ENCODE measurements at regions not wholly inside any gene's neighbourhood (a gene's known extent, or its start where the extent isn't known, plus 50 kb on each side); places are given as distances from the start of the nearest gene placed in this dataset.

DNA sequence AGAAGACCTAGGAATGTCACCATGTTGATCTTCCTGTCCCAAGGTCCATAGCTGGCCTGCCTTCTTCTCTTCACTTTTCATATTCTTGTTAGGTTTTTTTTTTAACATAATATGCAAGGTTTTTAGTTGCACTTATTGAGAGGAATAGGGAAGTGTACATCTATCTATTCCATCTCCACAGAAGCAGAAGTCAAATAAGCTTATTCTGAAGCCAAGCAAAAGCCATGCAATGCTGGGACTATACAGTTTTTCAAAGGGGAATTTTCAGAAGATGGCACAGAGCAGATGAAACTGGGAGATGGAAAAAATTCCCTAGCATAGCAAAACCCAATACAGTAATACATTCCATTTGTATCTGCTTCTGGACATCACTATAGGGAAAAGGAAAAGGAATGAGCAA, 447.6 kb downstream of the GADD45G start:
- TF ChIP-seq, protein P1, sequence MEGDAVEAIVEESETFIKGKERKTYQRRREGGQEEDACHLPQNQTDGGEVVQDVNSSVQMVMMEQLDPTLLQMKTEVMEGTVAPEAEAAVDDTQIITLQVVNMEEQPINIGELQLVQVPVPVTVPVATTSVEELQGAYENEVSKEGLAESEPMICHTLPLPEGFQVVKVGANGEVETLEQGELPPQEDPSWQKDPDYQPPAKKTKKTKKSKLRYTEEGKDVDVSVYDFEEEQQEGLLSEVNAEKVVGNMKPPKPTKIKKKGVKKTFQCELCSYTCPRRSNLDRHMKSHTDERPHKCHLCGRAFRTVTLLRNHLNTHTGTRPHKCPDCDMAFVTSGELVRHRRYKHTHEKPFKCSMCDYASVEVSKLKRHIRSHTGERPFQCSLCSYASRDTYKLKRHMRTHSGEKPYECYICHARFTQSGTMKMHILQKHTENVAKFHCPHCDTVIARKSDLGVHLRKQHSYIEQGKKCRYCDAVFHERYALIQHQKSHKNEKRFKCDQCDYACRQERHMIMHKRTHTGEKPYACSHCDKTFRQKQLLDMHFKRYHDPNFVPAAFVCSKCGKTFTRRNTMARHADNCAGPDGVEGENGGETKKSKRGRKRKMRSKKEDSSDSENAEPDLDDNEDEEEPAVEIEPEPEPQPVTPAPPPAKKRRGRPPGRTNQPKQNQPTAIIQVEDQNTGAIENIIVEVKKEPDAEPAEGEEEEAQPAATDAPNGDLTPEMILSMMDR (conservative IDR thresholded peaks at IDR 0.05 in 1 of 2, IDR thresholded peaks at IDR 0.05 in 1 of 2; ENCODE audit: extremely low read depth in 1 of 2, insufficient read depth in 1 of 2, low read depth in 1 of 2, low read length in 2 of 2) = no peak
- no peak for TF ChIP-seq EZH2 (IDR thresholded peaks at IDR 0.05; ENCODE audit: borderline replicate concordance, low read length)

Data from mammary epithelial cell (primary cell).